ENCODE measurements at regions not wholly inside any gene's neighbourhood (a gene's known extent, or its start where the extent isn't known, plus 50 kb on each side); places are given as distances from the start of the nearest gene placed in this dataset.

DNA sequence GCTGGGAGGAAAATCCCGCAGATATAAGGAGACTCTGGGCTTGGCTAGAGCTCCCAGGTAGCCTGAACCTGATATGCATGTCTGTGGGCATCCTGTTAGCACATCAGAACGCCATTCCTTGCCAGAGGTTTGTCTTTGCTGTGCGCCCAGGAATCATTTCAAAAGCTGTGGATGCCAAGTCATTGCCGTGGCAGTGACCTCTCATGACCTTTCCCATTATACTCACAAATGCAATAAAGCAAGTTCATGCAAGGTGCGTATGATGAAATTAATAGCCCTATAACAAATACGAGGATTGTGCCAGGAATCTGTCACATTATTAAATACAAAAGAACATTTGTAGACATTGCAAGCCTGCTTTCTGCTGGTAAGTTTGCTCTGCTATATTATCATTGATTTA, 229.1 kb upstream of the PELI2 start (continued):
- TF ChIP-seq, protein P1, sequence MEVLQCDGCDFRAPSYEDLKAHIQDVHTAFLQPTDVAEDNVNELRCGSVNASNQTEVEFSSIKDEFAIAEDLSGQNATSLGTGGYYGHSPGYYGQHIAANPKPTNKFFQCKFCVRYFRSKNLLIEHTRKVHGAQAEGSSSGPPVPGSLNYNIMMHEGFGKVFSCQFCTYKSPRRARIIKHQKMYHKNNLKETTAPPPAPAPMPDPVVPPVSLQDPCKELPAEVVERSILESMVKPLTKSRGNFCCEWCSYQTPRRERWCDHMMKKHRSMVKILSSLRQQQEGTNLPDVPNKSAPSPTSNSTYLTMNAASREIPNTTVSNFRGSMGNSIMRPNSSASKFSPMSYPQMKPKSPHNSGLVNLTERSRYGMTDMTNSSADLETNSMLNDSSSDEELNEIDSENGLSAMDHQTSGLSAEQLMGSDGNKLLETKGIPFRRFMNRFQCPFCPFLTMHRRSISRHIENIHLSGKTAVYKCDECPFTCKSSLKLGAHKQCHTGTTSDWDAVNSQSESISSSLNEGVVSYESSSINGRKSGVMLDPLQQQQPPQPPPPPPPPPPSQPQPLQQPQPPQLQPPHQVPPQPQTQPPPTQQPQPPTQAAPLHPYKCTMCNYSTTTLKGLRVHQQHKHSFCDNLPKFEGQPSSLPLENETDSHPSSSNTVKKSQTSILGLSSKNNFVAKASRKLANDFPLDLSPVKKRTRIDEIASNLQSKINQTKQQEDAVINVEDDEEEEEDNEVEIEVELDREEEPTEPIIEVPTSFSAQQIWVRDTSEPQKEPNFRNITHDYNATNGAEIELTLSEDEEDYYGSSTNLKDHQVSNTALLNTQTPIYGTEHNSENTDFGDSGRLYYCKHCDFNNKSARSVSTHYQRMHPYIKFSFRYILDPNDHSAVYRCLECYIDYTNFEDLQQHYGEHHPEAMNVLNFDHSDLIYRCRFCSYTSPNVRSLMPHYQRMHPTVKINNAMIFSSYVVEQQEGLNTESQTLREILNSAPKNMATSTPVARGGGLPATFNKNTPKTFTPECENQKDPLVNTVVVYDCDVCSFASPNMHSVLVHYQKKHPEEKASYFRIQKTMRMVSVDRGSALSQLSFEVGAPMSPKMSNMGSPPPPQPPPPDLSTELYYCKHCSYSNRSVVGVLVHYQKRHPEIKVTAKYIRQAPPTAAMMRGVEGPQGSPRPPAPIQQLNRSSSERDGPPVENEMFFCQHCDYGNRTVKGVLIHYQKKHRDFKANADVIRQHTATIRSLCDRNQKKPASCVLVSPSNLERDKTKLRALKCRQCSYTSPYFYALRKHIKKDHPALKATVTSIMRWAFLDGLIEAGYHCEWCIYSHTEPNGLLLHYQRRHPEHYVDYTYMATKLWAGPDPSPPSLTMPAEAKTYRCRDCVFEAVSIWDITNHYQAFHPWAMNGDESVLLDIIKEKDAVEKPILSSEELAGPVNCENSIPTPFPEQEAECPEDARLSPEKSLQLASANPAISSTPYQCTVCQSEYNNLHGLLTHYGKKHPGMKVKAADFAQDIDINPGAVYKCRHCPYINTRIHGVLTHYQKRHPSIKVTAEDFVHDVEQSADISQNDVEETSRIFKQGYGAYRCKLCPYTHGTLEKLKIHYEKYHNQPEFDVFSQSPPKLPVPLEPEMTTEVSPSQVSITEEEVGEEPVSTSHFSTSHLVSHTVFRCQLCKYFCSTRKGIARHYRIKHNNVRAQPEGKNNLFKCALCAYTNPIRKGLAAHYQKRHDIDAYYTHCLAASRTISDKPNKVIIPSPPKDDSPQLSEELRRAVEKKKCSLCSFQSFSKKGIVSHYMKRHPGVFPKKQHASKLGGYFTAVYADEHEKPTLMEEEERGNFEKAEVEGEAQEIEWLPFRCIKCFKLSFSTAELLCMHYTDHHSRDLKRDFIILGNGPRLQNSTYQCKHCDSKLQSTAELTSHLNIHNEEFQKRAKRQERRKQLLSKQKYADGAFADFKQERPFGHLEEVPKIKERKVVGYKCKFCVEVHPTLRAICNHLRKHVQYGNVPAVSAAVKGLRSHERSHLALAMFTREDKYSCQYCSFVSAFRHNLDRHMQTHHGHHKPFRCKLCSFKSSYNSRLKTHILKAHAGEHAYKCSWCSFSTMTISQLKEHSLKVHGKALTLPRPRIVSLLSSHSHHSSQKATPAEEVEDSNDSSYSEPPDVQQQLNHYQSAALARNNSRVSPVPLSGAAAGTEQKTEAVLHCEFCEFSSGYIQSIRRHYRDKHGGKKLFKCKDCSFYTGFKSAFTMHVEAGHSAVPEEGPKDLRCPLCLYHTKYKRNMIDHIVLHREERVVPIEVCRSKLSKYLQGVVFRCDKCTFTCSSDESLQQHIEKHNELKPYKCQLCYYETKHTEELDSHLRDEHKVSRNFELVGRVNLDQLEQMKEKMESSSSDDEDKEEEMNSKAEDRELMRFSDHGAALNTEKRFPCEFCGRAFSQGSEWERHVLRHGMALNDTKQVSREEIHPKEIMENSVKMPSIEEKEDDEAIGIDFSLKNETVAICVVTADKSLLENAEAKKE (CRISPR knock-in tag; IDR thresholded peaks at IDR 0.05) = no peak
- no peak for TF ChIP-seq POLR2AphosphoS5 (IDR thresholded peaks at IDR 0.05; ENCODE audit: low read depth)

DNA sequence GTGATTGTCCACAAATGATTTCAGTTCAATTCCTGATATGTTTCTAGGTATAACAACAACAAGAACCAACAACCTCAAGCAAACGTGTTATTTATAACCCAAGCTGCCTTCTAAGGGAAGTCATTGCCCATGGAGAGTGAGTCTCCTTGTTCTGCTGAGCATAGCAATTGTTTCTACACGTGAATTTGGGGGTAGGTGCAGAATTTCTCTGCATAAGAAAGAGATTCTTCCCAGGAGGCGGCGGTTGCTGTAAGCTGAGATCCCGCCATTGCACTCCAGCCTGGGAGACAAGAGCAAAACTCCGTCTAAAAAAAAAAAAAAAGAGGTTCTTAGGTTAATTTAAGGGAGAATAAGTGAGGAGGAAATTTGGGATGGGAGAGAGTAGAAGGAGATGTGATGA, 226.5 kb upstream of the PELI2 start:
- Mint-ChIP-seq H3K27ac (peak overlapping the region; percentile 68), H3K27me3 (ENCODE audit: insufficient read depth, low read depth, poor library complexity) (peaks cover 3% of the 10 kb centered on the region), H3K9me3 (no peaks in the 10 kb centered on the region), H3K4me3 (0 out of 3 replicates have a peak overlapping the region, but pooled peaks have one; percentile 8), H3K4me1 (peaks cover 35% of the 10 kb centered on the region), H3K36me3 (ENCODE audit: low read depth) (no peaks in the 10 kb centered on the region)
- Histone ChIP-seq H3K9me2 (ENCODE audit: insufficient read depth) (peaks cover 6% of the 10 kb centered on the region; the same call in 1 of the 2 replicates), H4K20me1 (replicated peaks; ENCODE audit: insufficient read depth) (no peaks in the 10 kb centered on the region), H3K27me3 (ENCODE audit: insufficient read depth) (no peaks in the 10 kb centered on the region), H3F3A (replicated peaks; ENCODE audit: low read depth) (no peaks in the 10 kb centered on the region), H3K79me2 (replicated peaks; ENCODE audit: insufficient read depth) (no peaks in the 10 kb centered on the region), H2AFZ (no peak overlapping the region), H3K4me2 (peak overlapping the region; percentile 39; the same call in 1 of the 2 replicates), H3K36me3 (ENCODE audit: insufficient read depth) (no peaks in the 10 kb centered on the region), H3K4me1 (ENCODE audit: insufficient read depth) (peaks cover 27% of the 10 kb centered on the region), H3K4me3 (no peak overlapping the region), H3K27ac (ENCODE audit: low read depth) (no peak overlapping the region)
- DNase-seq (ENCODE audit: low spot score) (peak; percentile 78), ATAC-seq (peak; percentile 91)
- no peak for TF ChIP-seq JUNB (IDR thresholded peaks at IDR 0.05; ENCODE audit: unreplicated experiment)
- TF ChIP-seq, protein P1 (CRISPR knock-in tag; IDR thresholded peaks at IDR 0.05) = peak; percentile 84

Data from GM23338 (cell line).